Uterus (tissue), 2 donors: ENCODE measurements at regions not wholly inside any gene's neighbourhood (a gene's known extent, or its start where the extent isn't known, plus 50 kb on each side); places are given as distances from the start of the nearest gene placed in this dataset.

Experiments
- POLR2A ChIP-seq, 2 donors: fragments of 450-650 bp; IDR thresholded peaks; one replicate each; pipeline ENCODE4 v1.6.1; 2016; ENCODE audit warnings: antibody characterized with exemption in 2 of 2, mild to moderate bottlenecking in 1 of 2, moderate library complexity in 1 of 2
- TF ChIP-seq, protein P1 (sequence below), 4 experiments: fragments of 200-600 bp in 2 of 4; fragments of 450-650 bp in 2 of 4; sonication (generic) in 2 of 4; IDR thresholded peaks; one replicate each; pipeline ENCODE4 v1.5.1; 2016 to 2019; ENCODE audit warnings: antibody characterized with exemption in 4 of 4, mild to moderate bottlenecking in 2 of 4, moderate library complexity in 1 of 4

DNA sequence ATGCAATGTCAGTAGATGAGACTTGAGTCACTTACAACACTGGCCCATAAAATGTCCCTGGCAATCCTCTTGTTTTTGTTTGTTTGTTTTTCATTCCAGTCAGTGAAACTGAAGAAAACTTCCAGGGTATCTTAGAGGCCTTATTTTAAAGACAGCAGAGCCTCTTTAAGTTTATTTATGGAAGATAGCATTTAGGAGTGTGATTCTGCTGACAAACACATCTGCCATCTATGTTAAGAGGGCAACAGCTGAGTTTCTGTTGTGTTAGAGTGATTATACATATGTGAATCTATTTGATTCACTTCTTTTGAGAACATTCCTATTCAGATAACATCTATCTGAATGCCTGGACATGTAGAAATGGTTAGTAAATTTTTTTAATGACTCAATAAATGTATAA lies 812.6 kb downstream of the TENT5A start:
- TF ChIP-seq POLR2A (IDR thresholded peaks at IDR 0.05), result no peak
- TF ChIP-seq, protein P1, sequence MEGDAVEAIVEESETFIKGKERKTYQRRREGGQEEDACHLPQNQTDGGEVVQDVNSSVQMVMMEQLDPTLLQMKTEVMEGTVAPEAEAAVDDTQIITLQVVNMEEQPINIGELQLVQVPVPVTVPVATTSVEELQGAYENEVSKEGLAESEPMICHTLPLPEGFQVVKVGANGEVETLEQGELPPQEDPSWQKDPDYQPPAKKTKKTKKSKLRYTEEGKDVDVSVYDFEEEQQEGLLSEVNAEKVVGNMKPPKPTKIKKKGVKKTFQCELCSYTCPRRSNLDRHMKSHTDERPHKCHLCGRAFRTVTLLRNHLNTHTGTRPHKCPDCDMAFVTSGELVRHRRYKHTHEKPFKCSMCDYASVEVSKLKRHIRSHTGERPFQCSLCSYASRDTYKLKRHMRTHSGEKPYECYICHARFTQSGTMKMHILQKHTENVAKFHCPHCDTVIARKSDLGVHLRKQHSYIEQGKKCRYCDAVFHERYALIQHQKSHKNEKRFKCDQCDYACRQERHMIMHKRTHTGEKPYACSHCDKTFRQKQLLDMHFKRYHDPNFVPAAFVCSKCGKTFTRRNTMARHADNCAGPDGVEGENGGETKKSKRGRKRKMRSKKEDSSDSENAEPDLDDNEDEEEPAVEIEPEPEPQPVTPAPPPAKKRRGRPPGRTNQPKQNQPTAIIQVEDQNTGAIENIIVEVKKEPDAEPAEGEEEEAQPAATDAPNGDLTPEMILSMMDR (IDR thresholded peaks at IDR 0.05), result no peak
